Dendritic cell treated with granulocyte-macrophage colony-stimulating factor and Interleukin-4, amounts not matched to agents 40 ng/mL and 50 ng/mL, for 4 days (primary cell): ENCODE measurements at regions not wholly inside any gene's neighbourhood (a gene's known extent, or its start where the extent isn't known, plus 50 kb on each side); places are given as distances from the start of the nearest gene placed in this dataset.
"Not testable (repeated sequence)": the region's sequence is repeated elsewhere in the genome, so short reads cannot be mapped to it uniquely, and the experiment has no call there.

ENCODE experiments used
- H3K27ac Mint-ChIP-seq: one replicate; pipeline ENCODE4 v1.8.0; 2022; ENCODE audit warnings: mild to moderate bottlenecking, mixed read lengths
- H3K27me3 Mint-ChIP-seq: one replicate; pipeline ENCODE4 v1.8.0; 2022; ENCODE audit warnings: mild to moderate bottlenecking, mixed read lengths
- H3K36me3 Mint-ChIP-seq: one replicate; pipeline ENCODE4 v1.8.0; 2022; ENCODE audit warnings: low read depth, mixed read lengths
- H3K4me1 Mint-ChIP-seq: one replicate; pipeline ENCODE4 v1.8.0; 2022; ENCODE audit warnings: low read depth, mixed read lengths
- H3K4me3 Mint-ChIP-seq: one replicate; pipeline ENCODE4 v1.8.0; 2022; ENCODE audit warnings: mild to moderate bottlenecking, moderate library complexity, mixed read lengths
- H3K9me3 Mint-ChIP-seq: one replicate; pipeline ENCODE4 v1.8.0; 2022; ENCODE audit warnings: mixed read lengths
- intact Hi-C: fragments of 100-400 bp; cut with micrococcal nuclease; formaldehyde crosslinking; loops from one replicate; pipeline ENCODE4 v1.15.0; 2022

DNA sequence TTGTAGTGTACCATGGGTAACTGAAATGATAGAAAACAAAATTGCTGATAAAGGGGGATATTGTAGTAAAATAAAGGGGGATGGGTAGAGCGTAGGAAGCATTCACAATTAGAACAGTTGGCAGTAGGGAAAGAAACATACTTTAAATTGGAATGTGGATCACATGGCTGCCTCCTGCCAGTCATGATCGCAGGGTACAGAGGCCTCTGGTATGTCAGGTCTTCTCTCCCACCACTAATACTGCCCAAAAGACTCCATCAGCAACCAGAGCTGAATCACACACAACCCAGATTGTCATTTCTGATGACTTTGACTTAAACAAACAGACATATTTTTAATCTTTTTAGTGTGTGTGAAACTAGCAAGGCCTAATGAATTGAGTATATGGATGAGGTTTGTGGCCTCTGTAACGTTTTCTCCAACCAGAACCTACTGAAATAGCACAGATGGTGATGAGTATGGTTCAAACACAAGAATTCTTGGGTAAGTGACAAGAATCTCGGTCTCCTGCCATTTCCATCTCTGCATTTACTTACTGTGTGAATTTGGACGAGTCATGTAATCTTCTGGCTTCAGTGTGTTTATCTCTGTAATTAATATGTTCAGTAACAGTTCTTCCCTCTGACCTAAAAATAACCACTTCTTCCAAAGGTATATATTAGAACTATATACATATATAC is 112.6 kb downstream of the USP22 start:
- Mint-ChIP-seq H3K9me3 (no peaks in the 10 kb centered on the region), H3K4me3 (no peak overlapping the region), H3K27me3 (no peaks in the 10 kb centered on the region), H3K36me3 (no peaks in the 10 kb centered on the region), H3K27ac (no peak overlapping the region), H3K4me1 (no peaks in the 10 kb centered on the region)
- intact Hi-C loops = no loop called here

GRCh38 chr17:20933040-20933439 is 109.8 kb downstream of the USP22 start:
- H3K27ac Mint-ChIP-seq, H3K4me3 Mint-ChIP-seq, H3K36me3 Mint-ChIP-seq, intact Hi-C loops, H3K4me1 Mint-ChIP-seq, H3K9me3 Mint-ChIP-seq, H3K27me3 Mint-ChIP-seq: not testable (repeated sequence)

DNA sequence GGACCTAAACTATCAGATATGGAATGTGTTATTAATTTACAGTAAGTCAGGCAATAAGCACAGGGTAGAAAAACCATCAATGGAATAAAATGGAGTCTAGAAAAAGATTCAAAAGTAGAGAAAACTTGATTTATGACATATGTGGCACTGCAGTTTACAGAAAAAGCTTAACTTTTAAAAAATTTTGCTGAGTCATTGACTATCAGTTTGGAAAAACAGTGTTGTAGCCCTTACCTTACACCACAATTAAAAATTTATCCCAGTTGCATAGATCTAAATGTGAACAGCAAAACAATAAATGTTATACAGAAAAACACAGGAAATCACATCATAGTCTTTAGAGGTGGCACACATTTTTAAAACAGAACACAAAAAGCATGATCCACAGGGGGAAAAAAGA is 108.5 kb downstream of the USP22 start:
- no peak overlapping the region for H3K27ac Mint-ChIP-seq
- H3K9me3 Mint-ChIP-seq = no peaks in the 10 kb centered on the region
- intact Hi-C loops = no loop called here

GRCh38 chr17:20935740-20936139 is 107.1 kb downstream of the USP22 start:
- intact Hi-C loops = no loop called here
- Mint-ChIP-seq H3K4me1 (peaks cover 5% of the 10 kb centered on the region), H3K27me3 (no peaks in the 10 kb centered on the region), H3K9me3 (no peaks in the 10 kb centered on the region), H3K36me3 (no peaks in the 10 kb centered on the region), H3K4me3 (no peak overlapping the region), H3K27ac (no peak overlapping the region)

More for the DNA sequence above, 108.5 kb downstream of the USP22 start:
- peaks cover 5% of the 10 kb centered on the region for H3K4me1 Mint-ChIP-seq
- no peaks in the 10 kb centered on the region for H3K27me3 Mint-ChIP-seq
- no peaks in the 10 kb centered on the region for H3K36me3 Mint-ChIP-seq
- no peak overlapping the region for H3K4me3 Mint-ChIP-seq

- Mint-ChIP-seq H3K27ac (no peak overlapping the region), H3K27me3 (no peaks in the 10 kb centered on the region), H3K4me3 (no peak overlapping the region), H3K36me3 (no peaks in the 10 kb centered on the region), H3K4me1 (peaks cover 5% of the 10 kb centered on the region), H3K9me3 (no peaks in the 10 kb centered on the region)
- intact Hi-C loops = no loop called here
Measured at GRCh38 chr17:20938244-20938643, 104.6 kb downstream of the USP22 start.

DNA sequence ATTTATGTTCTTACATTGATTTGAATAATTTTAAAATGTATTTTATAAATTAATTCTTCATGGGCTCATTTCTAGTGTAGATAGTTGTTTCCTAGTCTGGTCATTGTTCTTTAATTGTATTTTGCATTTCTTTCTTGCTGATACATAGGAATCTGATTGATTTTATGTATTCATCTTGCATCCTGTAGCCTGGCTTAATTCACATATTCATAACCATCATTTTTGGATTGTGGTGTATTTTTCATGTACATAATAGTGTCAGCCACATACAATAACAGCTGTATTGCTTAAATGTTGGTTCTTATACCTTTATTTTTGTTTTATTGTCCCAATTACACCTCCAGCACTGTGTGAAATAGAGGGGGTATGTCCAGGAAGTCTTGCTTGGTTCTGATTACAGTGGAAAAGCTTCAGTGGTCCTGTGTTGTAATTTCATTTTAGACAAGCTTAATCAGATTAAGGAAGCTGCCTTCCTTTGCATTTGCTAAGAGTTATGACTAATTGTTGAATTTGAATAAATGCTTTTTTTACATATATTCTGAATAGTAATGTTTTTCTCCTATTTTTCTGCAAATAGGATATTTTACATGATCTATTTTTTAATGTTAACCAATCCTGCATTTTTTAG is 103.7 kb downstream of the USP22 start:
- H3K4me3 Mint-ChIP-seq = no peak overlapping the region
- intact Hi-C loops = no loop called here

GRCh38 chr17:20941872-20942271 is 100.9 kb downstream of the USP22 start:
- Mint-ChIP-seq H3K27ac (no peak overlapping the region), H3K36me3 (no peaks in the 10 kb centered on the region), H3K4me1 (peaks cover 4% of the 10 kb centered on the region), H3K4me3 (no peak overlapping the region), H3K27me3 (no peaks in the 10 kb centered on the region), H3K9me3 (no peaks in the 10 kb centered on the region)
- intact Hi-C loops = no loop called here

More for the DNA sequence above, 103.7 kb downstream of the USP22 start:
- peaks cover 5% of the 10 kb centered on the region for H3K4me1 Mint-ChIP-seq
- no peak overlapping the region for H3K27ac Mint-ChIP-seq
- H3K27me3 Mint-ChIP-seq = no peaks in the 10 kb centered on the region
- H3K36me3 Mint-ChIP-seq = no peaks in the 10 kb centered on the region
- no peaks in the 10 kb centered on the region for H3K9me3 Mint-ChIP-seq

GRCh38 chr17:20944014-20944865 is 98.6 kb downstream of the USP22 start:
- H3K27ac Mint-ChIP-seq = no peak overlapping the region
- no peaks in the 10 kb centered on the region for H3K36me3 Mint-ChIP-seq
- H3K27me3 Mint-ChIP-seq = peaks cover 4% of the 10 kb centered on the region
- H3K4me1 Mint-ChIP-seq = no peaks in the 10 kb centered on the region
- H3K9me3 Mint-ChIP-seq = no peaks in the 10 kb centered on the region
- no peak overlapping the region for H3K4me3 Mint-ChIP-seq
- intact Hi-C loops = no loop called here

- H3K36me3 Mint-ChIP-seq, H3K27me3 Mint-ChIP-seq, intact Hi-C loops, H3K4me1 Mint-ChIP-seq, H3K27ac Mint-ChIP-seq, H3K4me3 Mint-ChIP-seq, H3K9me3 Mint-ChIP-seq: not testable (repeated sequence)
Measured at GRCh38 chr17:20947708-20948107, 95.1 kb downstream of the USP22 start.

GRCh38 chr17:20948984-20949777 is 93.6 kb downstream of the USP22 start:
- intact Hi-C loops = no loop called here
- peaks cover 9% of the 10 kb centered on the region for H3K27me3 Mint-ChIP-seq
- H3K4me3 Mint-ChIP-seq = no peak overlapping the region
- H3K27ac Mint-ChIP-seq = no peak overlapping the region
- H3K36me3 Mint-ChIP-seq = no peaks in the 10 kb centered on the region
- no peaks in the 10 kb centered on the region for H3K9me3 Mint-ChIP-seq
- H3K4me1 Mint-ChIP-seq = no peaks in the 10 kb centered on the region
